GM04503 (cell line): ENCODE measurements at regions not wholly inside any gene's neighbourhood (a gene's known extent, or its start where the extent isn't known, plus 50 kb on each side); places are given as distances from the start of the nearest gene placed in this dataset.
"Not testable (repeated sequence)": the region's sequence is repeated elsewhere in the genome, so short reads cannot be mapped to it uniquely, and the experiment has no call there.

Experiments
- DNase-seq: peaks from one replicate; pipeline ENCODE4 v3.0.0-alpha.2; 2012; ENCODE audit warnings: low read depth

DNA sequence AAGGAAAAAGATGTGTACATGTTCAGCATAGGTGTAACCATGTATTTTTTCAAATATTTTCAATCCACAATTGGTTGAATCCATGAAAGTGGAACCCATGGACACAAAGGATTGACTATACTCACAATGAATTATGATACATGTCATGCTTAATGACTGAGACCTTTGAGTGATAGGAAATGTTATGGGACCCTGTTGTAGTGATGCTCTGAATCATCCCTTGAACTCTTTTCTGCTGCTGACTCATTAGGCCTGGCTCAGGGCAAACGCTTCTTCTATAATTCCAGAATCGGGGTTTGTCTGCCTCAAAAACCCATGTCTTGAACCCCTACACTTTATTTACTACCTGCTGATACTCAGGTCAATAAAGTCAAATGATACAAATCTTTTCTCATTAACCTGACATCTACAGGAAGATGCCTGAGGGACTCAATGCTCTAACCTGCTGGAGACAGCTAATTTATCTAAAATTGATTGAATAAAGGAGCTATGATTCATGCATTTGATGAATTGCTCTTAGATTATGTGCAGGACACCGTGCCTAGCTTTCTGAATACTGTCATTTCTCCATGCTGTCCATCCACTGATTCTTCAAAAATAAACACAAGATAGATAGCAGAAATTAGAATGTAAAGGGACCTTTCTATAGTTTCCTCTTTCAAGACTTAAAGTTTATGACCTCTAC lies 260.1 kb downstream of the PRELID2 start:
- DNase-seq: no peak

GRCh38 chr5:145568581-145568980 lies 266.6 kb downstream of the PRELID2 start:
- DNase-seq: no peak

DNA sequence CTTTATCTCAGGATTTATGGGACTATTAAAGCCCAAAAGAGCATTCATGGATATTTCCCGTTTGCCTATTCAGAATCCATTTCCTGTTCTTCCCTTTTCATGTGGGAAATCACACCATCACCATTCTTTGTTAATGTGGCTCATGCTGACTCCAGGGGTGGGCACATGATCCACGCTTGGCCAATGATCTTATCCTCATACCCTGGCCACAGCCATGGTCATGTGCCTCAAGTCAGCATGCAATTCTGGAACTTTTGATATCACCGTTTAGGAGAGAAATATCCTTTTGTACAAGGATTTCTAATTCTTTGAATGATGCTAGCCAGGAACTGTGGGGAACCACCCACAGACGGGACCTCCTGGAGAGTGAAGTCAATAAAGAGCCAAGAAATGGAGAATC lies 272.2 kb downstream of the PRELID2 start:
- DNase-seq: no peak

DNA sequence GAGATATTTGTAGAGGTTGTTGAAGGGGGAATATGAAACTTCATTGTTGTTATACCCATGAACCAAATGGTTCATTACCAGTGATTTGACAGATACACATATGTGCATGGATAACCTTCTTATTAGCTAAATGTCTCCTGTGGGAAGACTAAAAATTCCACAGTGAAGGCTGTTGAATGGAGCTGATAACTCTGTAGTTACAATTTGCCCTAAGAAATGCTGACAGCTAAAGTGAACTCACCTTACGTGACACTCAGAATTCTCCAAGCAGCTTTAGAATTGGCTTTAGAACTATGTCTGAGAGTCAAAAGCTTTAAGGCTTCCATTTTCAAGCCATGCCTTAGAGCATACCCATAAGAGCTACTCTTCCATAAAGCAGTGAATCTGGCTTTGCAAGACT lies 276.9 kb downstream of the PRELID2 start:
- DNase-seq: no peak

- DNase-seq: no peak
These were observed 277.8 kb downstream of the PRELID2 start for GRCh38 chr5:145557345-145557744.

GRCh38 chr5:145554399-145554798 lies 280.7 kb downstream of the PRELID2 start:
- DNase-seq: peak; percentile 46

DNA sequence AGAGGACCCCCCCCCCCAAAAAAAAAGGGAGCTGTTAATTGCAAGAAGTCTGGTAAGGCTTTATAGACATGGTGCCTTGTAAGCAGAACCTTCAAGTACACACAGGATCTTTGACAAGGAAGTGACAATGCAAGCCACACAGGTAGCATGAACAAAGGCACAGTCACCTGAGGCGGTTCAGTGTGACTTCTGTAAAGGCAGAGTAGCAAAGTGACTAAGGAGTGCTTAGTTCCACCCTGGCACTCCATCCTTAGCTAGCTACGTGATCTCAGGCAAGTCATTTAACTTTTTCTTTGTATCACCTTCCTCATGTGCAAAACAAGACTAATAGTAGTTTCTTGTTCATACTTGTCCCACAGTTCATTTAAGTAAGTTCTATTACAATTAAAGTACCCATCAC lies 282.0 kb downstream of the PRELID2 start:
- no peak for DNase-seq

- DNase-seq: no peak
These were observed 283.4 kb downstream of the PRELID2 start for GRCh38 chr5:145551714-145552113.

- no peak for DNase-seq
These were observed 287.0 kb downstream of the PRELID2 start for GRCh38 chr5:145548097-145548496.

- DNase-seq: no peak
These were observed 290.7 kb downstream of the PRELID2 start for GRCh38 chr5:145544401-145544800.

DNA sequence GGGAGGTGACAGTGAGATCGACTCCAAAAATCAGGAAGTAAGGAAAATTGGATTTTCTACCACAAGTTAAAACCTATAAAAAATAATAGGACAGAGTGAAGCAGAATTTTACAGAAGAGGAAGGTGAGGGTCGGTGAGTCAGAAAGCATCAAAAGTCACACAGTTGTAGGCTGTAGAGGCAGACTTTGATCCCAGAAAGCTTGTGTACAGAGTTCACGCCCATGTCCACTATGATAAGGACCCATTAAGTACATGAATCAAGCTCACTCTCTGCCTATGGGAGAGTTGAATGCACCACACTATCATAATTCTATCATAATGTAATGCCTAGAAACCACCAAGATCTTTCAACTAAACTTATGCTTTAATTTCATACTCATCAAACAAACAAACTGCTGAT lies 291.2 kb downstream of the PRELID2 start:
- no peak for DNase-seq

DNA sequence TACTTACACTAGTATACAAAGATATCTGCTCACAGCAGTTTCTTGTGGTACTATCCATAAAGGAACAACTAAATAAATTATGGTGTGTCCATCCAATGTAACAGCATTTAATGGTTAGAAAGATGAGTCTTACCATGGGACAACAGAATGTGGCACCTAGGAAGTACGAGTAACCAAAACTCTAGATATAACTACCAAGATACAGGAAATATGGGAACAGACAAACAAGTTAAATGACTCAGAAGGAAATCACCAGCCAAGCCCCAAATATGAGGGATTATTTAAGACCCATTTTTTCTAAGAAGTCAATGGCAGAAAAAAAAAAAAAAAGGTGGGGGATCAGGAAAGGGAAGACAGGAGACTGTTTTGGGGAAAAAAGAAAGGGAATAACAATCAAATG lies 294.8 kb downstream of the PRELID2 start:
- no peak for DNase-seq

DNA sequence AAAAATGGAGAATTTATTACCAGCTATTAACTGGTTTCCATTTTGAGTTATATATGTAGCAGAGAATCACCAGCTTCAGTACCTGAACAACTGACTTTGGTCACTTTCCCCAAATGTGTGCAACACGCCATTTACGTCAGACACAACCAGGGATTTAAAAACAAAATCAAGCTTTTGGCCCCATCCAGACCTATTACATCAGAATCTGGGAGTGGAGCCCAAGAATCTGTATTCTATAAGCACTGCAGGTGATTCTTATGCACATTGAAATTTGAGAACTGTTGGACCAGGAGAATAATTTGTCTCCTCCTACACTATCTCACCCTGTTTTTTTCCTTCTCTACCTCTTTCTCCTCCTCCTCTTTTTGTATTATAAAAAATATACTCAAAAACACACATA lies 295.9 kb downstream of the PRELID2 start:
- DNase-seq: no peak

DNA sequence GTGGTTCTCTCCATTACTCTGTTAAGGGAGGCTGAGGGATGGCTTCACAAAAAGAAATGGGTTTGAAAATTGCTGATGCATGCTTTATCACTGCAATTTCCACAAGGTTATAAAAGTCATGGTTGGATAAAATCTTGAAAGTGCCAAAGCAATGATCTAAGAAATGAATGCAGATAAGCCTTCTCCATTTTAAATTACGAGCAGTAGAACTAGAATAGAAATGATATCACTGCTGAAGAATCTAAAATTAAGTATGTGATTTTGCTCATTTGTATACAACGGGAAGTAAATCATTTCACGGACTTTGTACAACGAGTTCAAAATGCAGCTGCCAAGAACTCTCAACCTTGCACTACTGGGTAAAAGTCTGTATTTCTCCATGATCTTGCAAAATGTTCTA lies 299.0 kb downstream of the PRELID2 start:
- DNase-seq: no peak

- DNase-seq: peak; percentile 63
These were observed 304.0 kb downstream of the PRELID2 start for GRCh38 chr5:145531038-145531734.

DNA sequence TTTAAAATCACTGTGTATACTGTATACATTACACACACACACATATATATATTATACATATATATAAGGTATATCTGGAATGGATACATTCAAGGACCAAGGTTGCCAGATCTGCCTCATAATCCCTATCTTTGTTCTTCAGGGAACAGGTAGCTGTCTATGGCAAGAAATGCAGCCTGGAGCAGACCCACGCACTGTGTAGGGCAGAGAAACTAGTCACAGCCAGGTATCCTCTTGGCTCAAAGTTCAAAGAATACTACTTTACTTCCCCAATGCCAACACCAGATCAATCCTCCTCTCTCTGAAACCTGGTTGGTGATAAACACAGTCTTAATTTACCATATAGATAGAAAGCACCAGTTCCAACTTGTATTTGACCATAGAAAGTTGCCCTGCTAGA lies 313.6 kb downstream of the PRELID2 start:
- DNase-seq: no peak

DNA sequence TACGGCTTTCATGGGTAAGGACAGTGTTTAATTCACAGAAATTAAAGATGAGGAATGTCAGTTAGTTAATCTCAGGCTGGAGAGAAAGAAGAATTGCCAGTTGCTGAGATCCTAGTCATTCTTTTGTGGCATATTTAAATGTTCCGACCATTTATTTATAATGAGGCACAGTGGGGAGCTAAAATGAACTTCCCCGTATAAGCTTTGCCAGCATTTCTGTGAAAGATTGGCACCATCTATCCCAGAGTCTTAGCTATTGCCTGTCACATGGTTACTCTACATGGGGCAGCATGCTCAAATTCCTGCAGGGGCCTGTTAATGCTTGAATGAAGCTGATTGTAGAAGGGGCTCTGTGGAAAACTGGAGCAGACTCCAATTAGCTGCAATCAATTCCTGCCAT lies 314.1 kb downstream of the PRELID2 start:
- DNase-seq: no peak

DNA sequence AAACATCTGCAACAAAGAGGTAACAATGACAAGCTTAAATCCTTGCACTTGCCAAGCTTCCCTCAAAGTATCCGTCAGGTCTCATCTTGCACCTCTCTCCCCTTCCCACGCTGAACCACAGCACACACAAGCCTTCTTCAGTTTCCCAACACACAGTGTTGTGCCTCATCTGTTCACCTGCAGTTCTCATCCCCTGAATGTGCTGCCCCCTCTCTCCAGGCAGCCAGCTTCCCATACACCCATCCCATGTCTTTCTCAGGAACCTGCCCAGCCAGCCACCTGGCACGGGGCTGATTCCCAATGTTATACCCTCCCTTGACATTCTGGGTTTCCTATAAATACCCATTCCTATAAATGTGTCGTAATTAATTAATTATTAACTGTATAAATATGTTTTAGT lies 314.8 kb downstream of the PRELID2 start:
- no peak for DNase-seq

DNA sequence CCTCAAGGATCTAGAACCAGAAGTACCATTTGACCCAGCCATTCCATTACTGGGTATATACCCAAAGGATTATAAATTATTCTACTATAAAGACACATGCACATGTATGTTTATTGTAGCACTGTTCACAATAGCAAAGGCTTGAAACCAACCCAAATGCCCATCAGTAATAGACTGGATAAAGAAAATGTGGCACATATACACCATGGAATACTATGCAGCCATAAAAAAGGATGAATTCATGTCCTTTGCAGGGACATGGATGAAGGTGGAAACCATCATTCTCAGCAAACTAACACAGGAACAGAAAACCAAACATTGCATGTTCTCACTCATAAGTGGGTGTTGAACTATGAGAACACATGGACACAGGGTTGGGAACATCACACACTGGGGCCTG lies 317.6 kb downstream of the PRELID2 start:
- not testable (repeated sequence) for DNase-seq

GRCh38 chr5:145511351-145511750 lies 323.8 kb downstream of the PRELID2 start:
- DNase-seq: no peak

GRCh38 chr5:145510769-145511168 lies 324.4 kb downstream of the PRELID2 start:
- DNase-seq: no peak

GRCh38 chr5:145510324-145510723 lies 324.8 kb downstream of the PRELID2 start:
- DNase-seq: no peak

- DNase-seq: no peak
These were observed 325.6 kb downstream of the PRELID2 start for GRCh38 chr5:145509336-145510136.
